Uterus (tissue), 2 donors: ENCODE measurements at regions not wholly inside any gene's neighbourhood (a gene's known extent, or its start where the extent isn't known, plus 50 kb on each side); places are given as distances from the start of the nearest gene placed in this dataset.

Experiments
- POLR2A ChIP-seq, 2 donors: fragments of 450-650 bp; IDR thresholded peaks; one replicate each; pipeline ENCODE4 v1.6.1; 2016; ENCODE audit warnings: antibody characterized with exemption in 2 of 2, mild to moderate bottlenecking in 1 of 2, moderate library complexity in 1 of 2
- TF ChIP-seq, protein P1 (sequence below), 4 experiments: fragments of 200-600 bp in 2 of 4; fragments of 450-650 bp in 2 of 4; sonication (generic) in 2 of 4; IDR thresholded peaks; one replicate each; pipeline ENCODE4 v1.5.1; 2016 to 2019; ENCODE audit warnings: antibody characterized with exemption in 4 of 4, mild to moderate bottlenecking in 2 of 4, moderate library complexity in 1 of 4

DNA sequence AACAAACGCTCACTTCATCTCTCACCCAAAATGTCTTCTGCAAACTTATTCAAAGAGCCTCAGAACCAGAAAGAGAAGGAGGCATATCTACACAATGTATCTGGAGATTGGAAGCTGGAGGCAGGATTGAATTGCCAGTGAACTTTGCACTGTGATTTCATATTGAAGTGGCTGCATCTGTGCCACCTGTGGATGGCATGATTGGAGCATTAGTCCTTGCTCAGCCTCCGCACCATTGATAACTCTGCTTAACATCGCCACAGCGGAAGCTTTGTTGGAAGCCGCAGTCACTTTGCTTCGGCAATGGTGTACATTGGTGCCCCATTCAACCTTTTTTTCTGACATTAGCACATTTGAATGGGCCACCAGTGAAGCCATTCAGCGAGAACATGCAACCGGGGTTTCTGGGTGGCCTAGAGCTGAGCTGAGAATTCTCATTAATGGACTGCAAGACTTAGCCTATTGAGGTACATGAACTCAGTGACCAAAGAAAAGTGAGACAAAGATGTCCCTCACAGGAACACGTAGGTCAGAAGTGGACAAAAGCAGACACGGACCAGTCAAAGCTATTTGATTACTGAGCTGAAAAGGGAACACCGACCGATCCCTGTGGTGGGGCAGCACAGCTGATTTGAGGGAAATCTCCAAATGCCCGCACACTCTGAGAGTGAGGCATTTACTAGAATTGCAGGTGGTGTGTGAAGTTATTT lies 130.4 kb downstream of the BRMS1L start:
- TF ChIP-seq, protein P1, sequence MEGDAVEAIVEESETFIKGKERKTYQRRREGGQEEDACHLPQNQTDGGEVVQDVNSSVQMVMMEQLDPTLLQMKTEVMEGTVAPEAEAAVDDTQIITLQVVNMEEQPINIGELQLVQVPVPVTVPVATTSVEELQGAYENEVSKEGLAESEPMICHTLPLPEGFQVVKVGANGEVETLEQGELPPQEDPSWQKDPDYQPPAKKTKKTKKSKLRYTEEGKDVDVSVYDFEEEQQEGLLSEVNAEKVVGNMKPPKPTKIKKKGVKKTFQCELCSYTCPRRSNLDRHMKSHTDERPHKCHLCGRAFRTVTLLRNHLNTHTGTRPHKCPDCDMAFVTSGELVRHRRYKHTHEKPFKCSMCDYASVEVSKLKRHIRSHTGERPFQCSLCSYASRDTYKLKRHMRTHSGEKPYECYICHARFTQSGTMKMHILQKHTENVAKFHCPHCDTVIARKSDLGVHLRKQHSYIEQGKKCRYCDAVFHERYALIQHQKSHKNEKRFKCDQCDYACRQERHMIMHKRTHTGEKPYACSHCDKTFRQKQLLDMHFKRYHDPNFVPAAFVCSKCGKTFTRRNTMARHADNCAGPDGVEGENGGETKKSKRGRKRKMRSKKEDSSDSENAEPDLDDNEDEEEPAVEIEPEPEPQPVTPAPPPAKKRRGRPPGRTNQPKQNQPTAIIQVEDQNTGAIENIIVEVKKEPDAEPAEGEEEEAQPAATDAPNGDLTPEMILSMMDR (IDR thresholded peaks at IDR 0.05), result no peak
- no peak for TF ChIP-seq POLR2A (IDR thresholded peaks at IDR 0.05)
